AG09309 (cell line): ENCODE measurements at regions not wholly inside any gene's neighbourhood (a gene's known extent, or its start where the extent isn't known, plus 50 kb on each side); places are given as distances from the start of the nearest gene placed in this dataset.

Source experiments
- DNase-seq: peaks from one replicate; pipeline ENCODE4 v3.0.0-alpha.2; 2010; ENCODE audit warnings: low read depth
- H3K4me3 ChIP-seq: 2 replicates; pipeline ENCODE4 v1.5.1; 2011; ENCODE audit warnings: mild to moderate bottlenecking, low read depth, low read length, moderate library complexity; ENCODE audit not compliant: control insufficient read depth
- TF ChIP-seq, protein P1 (sequence below): IDR thresholded peaks from 2 replicates; pipeline ENCODE4 v1.5.1; 2011; ENCODE audit warnings: mild to moderate bottlenecking, low read depth, low read length, inconsistent platforms; ENCODE audit not compliant: insufficient read depth, control insufficient read depth; ENCODE audit errors: missing control alignments

GRCh38 chrX:39728852-39729598, 368.7 kb downstream of the BCOR start:
- TF ChIP-seq, protein P1, sequence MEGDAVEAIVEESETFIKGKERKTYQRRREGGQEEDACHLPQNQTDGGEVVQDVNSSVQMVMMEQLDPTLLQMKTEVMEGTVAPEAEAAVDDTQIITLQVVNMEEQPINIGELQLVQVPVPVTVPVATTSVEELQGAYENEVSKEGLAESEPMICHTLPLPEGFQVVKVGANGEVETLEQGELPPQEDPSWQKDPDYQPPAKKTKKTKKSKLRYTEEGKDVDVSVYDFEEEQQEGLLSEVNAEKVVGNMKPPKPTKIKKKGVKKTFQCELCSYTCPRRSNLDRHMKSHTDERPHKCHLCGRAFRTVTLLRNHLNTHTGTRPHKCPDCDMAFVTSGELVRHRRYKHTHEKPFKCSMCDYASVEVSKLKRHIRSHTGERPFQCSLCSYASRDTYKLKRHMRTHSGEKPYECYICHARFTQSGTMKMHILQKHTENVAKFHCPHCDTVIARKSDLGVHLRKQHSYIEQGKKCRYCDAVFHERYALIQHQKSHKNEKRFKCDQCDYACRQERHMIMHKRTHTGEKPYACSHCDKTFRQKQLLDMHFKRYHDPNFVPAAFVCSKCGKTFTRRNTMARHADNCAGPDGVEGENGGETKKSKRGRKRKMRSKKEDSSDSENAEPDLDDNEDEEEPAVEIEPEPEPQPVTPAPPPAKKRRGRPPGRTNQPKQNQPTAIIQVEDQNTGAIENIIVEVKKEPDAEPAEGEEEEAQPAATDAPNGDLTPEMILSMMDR, result no peak
- no peak overlapping the region for H3K4me3 ChIP-seq
- no peak for DNase-seq

- TF ChIP-seq, protein P1, result no peak
- no peak overlapping the region for H3K4me3 ChIP-seq
- no peak for DNase-seq
These were observed 367.6 kb downstream of the BCOR start for GRCh38 chrX:39729981-39730661.

DNA sequence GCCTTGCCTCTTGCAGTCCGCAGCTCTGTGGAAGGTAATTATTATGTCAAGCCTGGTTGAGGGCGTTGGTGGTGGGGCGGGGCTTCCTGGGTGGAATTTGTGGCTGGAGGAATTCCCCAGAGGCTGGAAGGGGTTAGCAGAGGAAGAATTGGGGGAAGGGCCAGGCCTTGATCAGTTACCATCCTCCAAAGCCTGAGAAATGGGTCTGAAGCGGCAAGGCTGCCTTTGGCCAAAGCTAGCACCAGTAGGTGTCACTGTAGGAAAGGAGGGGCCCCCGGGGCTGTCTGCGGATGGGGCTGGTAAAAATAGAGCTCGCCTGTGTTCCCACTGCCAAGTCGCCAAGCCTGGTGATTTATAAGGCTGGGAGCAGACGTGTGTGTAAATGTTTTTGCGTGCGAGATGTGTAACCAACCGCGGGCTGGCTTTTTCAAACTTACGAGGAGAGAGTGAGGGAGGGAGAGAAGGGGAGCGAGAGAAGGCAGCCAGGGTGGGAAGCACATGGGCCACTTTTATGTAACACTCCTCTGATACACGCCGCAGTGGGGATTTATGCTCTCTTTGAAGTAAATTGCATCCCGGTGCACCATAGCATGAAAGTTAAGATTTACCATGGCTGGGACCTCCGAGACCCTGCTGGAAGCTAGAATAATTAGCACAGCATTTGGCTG, 367.0 kb downstream of the BCOR start:
- DNase-seq, result peak; percentile 83
- no peak overlapping the region for H3K4me3 ChIP-seq
- TF ChIP-seq, protein P1, result peak; percentile 75

DNA sequence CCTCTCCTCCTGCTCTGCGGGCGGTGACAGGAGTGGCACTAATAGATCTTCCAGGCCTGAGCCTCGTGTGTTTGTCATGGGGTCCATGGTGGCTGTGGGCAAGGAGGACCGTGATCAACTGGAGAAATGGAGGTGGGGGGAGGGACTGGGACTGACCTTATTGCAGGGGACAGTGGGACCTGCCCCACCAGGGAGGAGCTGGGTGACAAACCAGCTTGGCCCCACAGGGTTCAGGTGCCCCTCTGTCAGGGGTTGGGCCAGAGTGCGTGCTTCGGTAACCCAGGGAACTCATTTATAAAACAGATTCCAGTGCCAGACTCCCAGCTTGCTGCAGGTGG, 366.5 kb downstream of the BCOR start:
- H3K4me3 ChIP-seq, result no peak overlapping the region
- DNase-seq, result no peak
- TF ChIP-seq, protein P1, result no peak

- DNase-seq, result no peak
- TF ChIP-seq, protein P1, result no peak
- H3K4me3 ChIP-seq, result no peak overlapping the region
These were observed 366.0 kb downstream of the BCOR start for GRCh38 chrX:39731735-39732134.

DNA sequence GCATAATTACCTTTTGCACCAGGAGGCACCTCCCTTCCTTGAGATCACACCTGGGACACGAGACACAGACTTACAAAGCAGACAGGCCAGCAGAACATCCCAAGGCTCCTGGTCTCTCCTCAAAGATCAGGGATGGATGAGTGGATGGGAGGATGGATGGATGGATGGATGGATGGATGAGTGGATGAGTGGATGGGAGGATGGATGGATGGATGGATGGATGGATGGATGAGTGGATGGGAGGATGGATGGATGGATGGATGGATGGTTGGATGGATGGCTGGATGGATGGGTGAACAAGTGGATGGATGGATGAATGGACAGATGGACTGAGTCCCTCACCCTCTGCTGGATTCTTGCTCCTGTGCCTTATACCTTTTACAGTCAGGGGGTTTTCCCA, 364.0 kb downstream of the BCOR start:
- TF ChIP-seq, protein P1, result no peak
- DNase-seq, result no peak
- no peak overlapping the region for H3K4me3 ChIP-seq
